PC-3 (cell line): ENCODE measurements at regions not wholly inside any gene's neighbourhood (a gene's known extent, or its start where the extent isn't known, plus 50 kb on each side); places are given as distances from the start of the nearest gene placed in this dataset.

Experiments used
- EZH2 ChIP-seq: fragments of 300-600 bp; sonication (generic); IDR thresholded peaks from one replicate; pipeline ENCODE4 v1.6.1; 2017; ENCODE audit warnings: antibody characterized with exemption, mild to moderate bottlenecking, low read length; ENCODE audit not compliant: unreplicated experiment
- TF ChIP-seq, protein P1 (sequence below): fragments of 300-600 bp; sonication (generic); conservative IDR thresholded peaks from 2 replicates; pipeline ENCODE4 v1.5.1; 2017; ENCODE audit warnings: antibody characterized with exemption, low read depth, mild to moderate bottlenecking, low read length

DNA sequence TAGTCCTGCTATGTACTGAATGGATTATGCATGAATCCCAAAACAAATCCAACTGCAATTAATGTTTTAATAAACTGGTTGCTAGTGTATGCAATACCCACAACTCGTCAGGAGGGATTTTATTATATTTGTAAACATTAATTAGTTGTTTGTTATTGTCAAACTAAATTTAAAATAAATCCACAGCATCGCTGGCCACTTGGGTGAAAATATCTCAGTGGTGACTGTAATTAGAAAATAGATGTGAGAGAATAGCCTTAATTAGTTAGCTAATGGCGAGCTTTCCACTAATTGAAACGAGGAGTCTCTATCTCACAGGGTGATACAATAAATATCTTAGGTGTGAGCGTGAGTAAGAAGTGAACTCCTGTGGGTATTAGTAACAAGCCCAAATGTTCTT is 176.8 kb downstream of the LINC00237 start:
- TF ChIP-seq, protein P1, sequence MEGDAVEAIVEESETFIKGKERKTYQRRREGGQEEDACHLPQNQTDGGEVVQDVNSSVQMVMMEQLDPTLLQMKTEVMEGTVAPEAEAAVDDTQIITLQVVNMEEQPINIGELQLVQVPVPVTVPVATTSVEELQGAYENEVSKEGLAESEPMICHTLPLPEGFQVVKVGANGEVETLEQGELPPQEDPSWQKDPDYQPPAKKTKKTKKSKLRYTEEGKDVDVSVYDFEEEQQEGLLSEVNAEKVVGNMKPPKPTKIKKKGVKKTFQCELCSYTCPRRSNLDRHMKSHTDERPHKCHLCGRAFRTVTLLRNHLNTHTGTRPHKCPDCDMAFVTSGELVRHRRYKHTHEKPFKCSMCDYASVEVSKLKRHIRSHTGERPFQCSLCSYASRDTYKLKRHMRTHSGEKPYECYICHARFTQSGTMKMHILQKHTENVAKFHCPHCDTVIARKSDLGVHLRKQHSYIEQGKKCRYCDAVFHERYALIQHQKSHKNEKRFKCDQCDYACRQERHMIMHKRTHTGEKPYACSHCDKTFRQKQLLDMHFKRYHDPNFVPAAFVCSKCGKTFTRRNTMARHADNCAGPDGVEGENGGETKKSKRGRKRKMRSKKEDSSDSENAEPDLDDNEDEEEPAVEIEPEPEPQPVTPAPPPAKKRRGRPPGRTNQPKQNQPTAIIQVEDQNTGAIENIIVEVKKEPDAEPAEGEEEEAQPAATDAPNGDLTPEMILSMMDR, result no peak
- TF ChIP-seq EZH2, result no peak
